ENCODE measurements at regions not wholly inside any gene's neighbourhood (a gene's known extent, or its start where the extent isn't known, plus 50 kb on each side); places are given as distances from the start of the nearest gene placed in this dataset.
"Not testable (repeated sequence)": the region's sequence is repeated elsewhere in the genome, so short reads cannot be mapped to it uniquely, and the experiment has no call there.

GRCh38 chr5:118570276-118570675 is 418.1 kb downstream of the DTWD2 start:
- DNase-seq (ENCODE audit: low read depth in 1 of 2, low spot score in 2 of 2); H3K27me3 ChIP-seq (replicated peaks); H3K9me3 ChIP-seq (replicated peaks); H3K4me1 ChIP-seq (replicated peaks); H3K4me3 ChIP-seq; H3K27ac ChIP-seq; H3K36me3 ChIP-seq: not testable (repeated sequence)

- DNase-seq (ENCODE audit: low read depth in 1 of 2, low spot score in 2 of 2); H3K4me3 ChIP-seq; H3K9me3 ChIP-seq (replicated peaks); H3K27me3 ChIP-seq (replicated peaks); H3K36me3 ChIP-seq; H3K27ac ChIP-seq; H3K4me1 ChIP-seq (replicated peaks): not testable (repeated sequence)
These were observed 418.8 kb downstream of the DTWD2 start for GRCh38 chr5:118569596-118569995.

- H3K4me1 ChIP-seq (replicated peaks), result no peaks in the 10 kb centered on the region
These were observed 422.9 kb downstream of the DTWD2 start for GRCh38 chr5:118565335-118565971.

GRCh38 chr5:118561971-118562370 is 426.4 kb downstream of the DTWD2 start:
- Histone ChIP-seq H3K4me1 (replicated peaks) (no peaks in the 10 kb centered on the region), H3K4me3 (no peak overlapping the region), H3K27me3 (replicated peaks) (no peaks in the 10 kb centered on the region), H3K36me3 (no peaks in the 10 kb centered on the region), H3K27ac (no peak overlapping the region), H3K9me3 (replicated peaks) (peaks cover 7% of the 10 kb centered on the region)
- DNase-seq (ENCODE audit: low read depth in 1 of 2, low spot score in 2 of 2), result no peak

More at GRCh38 chr5:118565335-118565971, 422.9 kb downstream of the DTWD2 start:
- Histone ChIP-seq H3K36me3 (no peaks in the 10 kb centered on the region), H3K27me3 (replicated peaks) (no peaks in the 10 kb centered on the region), H3K9me3 (replicated peaks) (peaks cover 4% of the 10 kb centered on the region; the same call in 1 of the 2 replicates), H3K4me3 (no peak overlapping the region), H3K27ac (no peak overlapping the region)
- DNase-seq (ENCODE audit: low read depth in 1 of 2, low spot score in 2 of 2), result no peak

- no peak for DNase-seq (ENCODE audit: low read depth in 1 of 2, low spot score in 2 of 2)
These were observed 427.1 kb downstream of the DTWD2 start for GRCh38 chr5:118561235-118561634.

GRCh38 chr5:118558871-118559270 is 429.5 kb downstream of the DTWD2 start:
- no peaks in the 10 kb centered on the region for H3K27me3 ChIP-seq (replicated peaks)
- no peaks in the 10 kb centered on the region for H3K4me1 ChIP-seq (replicated peaks)
- H3K9me3 ChIP-seq (replicated peaks), result peaks cover 3% of the 10 kb centered on the region
- DNase-seq (ENCODE audit: low read depth in 1 of 2, low spot score in 2 of 2), result no peak
- no peaks in the 10 kb centered on the region for H3K36me3 ChIP-seq
- no peak overlapping the region for H3K27ac ChIP-seq
- no peak overlapping the region for H3K4me3 ChIP-seq

More at GRCh38 chr5:118561235-118561634, 427.1 kb downstream of the DTWD2 start:
- H3K4me1 ChIP-seq (replicated peaks), result no peaks in the 10 kb centered on the region
- H3K4me3 ChIP-seq, result no peak overlapping the region
- no peaks in the 10 kb centered on the region for H3K27me3 ChIP-seq (replicated peaks)
- H3K9me3 ChIP-seq (replicated peaks), result peaks cover 7% of the 10 kb centered on the region
- no peak overlapping the region for H3K27ac ChIP-seq
- H3K36me3 ChIP-seq, result no peaks in the 10 kb centered on the region

GRCh38 chr5:118557251-118557661 is 431.1 kb downstream of the DTWD2 start:
- Histone ChIP-seq H3K27me3 (replicated peaks) (no peaks in the 10 kb centered on the region), H3K4me3 (no peak overlapping the region), H3K4me1 (replicated peaks) (no peaks in the 10 kb centered on the region), H3K27ac (no peak overlapping the region), H3K9me3 (replicated peaks) (peaks cover 3% of the 10 kb centered on the region), H3K36me3 (no peaks in the 10 kb centered on the region)
- no peak for DNase-seq (ENCODE audit: low read depth in 1 of 2, low spot score in 2 of 2)

GRCh38 chr5:118556792-118557191 is 431.6 kb downstream of the DTWD2 start:
- H3K4me1 ChIP-seq (replicated peaks), result no peaks in the 10 kb centered on the region
- DNase-seq (ENCODE audit: low read depth in 1 of 2, low spot score in 2 of 2), result no peak
- H3K27me3 ChIP-seq (replicated peaks), result no peaks in the 10 kb centered on the region
- H3K9me3 ChIP-seq (replicated peaks), result peaks cover 3% of the 10 kb centered on the region
- H3K36me3 ChIP-seq, result no peaks in the 10 kb centered on the region
- H3K27ac ChIP-seq, result no peak overlapping the region
- no peak overlapping the region for H3K4me3 ChIP-seq

- Histone ChIP-seq H3K9me3 (replicated peaks) (peaks cover 3% of the 10 kb centered on the region; the same call in 1 of the 2 replicates), H3K27ac (no peak overlapping the region), H3K27me3 (replicated peaks) (no peaks in the 10 kb centered on the region), H3K4me1 (replicated peaks) (no peaks in the 10 kb centered on the region), H3K36me3 (no peaks in the 10 kb centered on the region), H3K4me3 (no peak overlapping the region)
- no peak for DNase-seq (ENCODE audit: low read depth in 1 of 2, low spot score in 2 of 2)
These were observed 432.6 kb downstream of the DTWD2 start for GRCh38 chr5:118555727-118556126.

- Histone ChIP-seq H3K27ac (no peak overlapping the region), H3K36me3 (no peaks in the 10 kb centered on the region), H3K27me3 (replicated peaks) (no peaks in the 10 kb centered on the region), H3K4me3 (no peak overlapping the region), H3K4me1 (replicated peaks) (no peaks in the 10 kb centered on the region), H3K9me3 (replicated peaks) (peaks cover under 1% of the 10 kb centered on the region; the same call in 1 of the 2 replicates)
- no peak for DNase-seq (ENCODE audit: low read depth in 1 of 2, low spot score in 2 of 2)
These were observed 433.4 kb downstream of the DTWD2 start for GRCh38 chr5:118554981-118555380.

- no peak overlapping the region for H3K27ac ChIP-seq
- no peak overlapping the region for H3K4me3 ChIP-seq
- H3K36me3 ChIP-seq, result no peaks in the 10 kb centered on the region
- no peaks in the 10 kb centered on the region for H3K4me1 ChIP-seq (replicated peaks)
- DNase-seq (ENCODE audit: low read depth in 1 of 2, low spot score in 2 of 2), result no peak
- no peaks in the 10 kb centered on the region; the same call in 1 of the 2 replicates for H3K9me3 ChIP-seq (replicated peaks)
- H3K27me3 ChIP-seq (replicated peaks), result no peaks in the 10 kb centered on the region
These were observed 434.1 kb downstream of the DTWD2 start for GRCh38 chr5:118554241-118554640.

GRCh38 chr5:118553662-118554061 is 434.7 kb downstream of the DTWD2 start:
- H3K4me3 ChIP-seq, result no peak overlapping the region
- no peaks in the 10 kb centered on the region for H3K4me1 ChIP-seq (replicated peaks)
- H3K27ac ChIP-seq, result no peak overlapping the region
- DNase-seq (ENCODE audit: low read depth in 1 of 2, low spot score in 2 of 2), result no peak
- H3K27me3 ChIP-seq (replicated peaks), result no peaks in the 10 kb centered on the region
- no peaks in the 10 kb centered on the region; the same call in 1 of the 2 replicates for H3K9me3 ChIP-seq (replicated peaks)
- H3K36me3 ChIP-seq, result no peaks in the 10 kb centered on the region

GRCh38 chr5:118552731-118553360 is 435.5 kb downstream of the DTWD2 start:
- Histone ChIP-seq H3K9me3 (replicated peaks) (no peaks in the 10 kb centered on the region; the same call in 1 of the 2 replicates), H3K36me3 (no peaks in the 10 kb centered on the region), H3K4me1 (replicated peaks) (no peaks in the 10 kb centered on the region), H3K4me3 (no peak overlapping the region), H3K27me3 (replicated peaks) (no peaks in the 10 kb centered on the region), H3K27ac (no peak overlapping the region)
- no peak for DNase-seq (ENCODE audit: low read depth in 1 of 2, low spot score in 2 of 2)

GRCh38 chr5:118552146-118552545 is 436.2 kb downstream of the DTWD2 start:
- Histone ChIP-seq H3K36me3 (no peaks in the 10 kb centered on the region), H3K9me3 (replicated peaks) (no peaks in the 10 kb centered on the region; the same call in 1 of the 2 replicates), H3K27ac (no peak overlapping the region), H3K4me1 (replicated peaks) (no peaks in the 10 kb centered on the region), H3K27me3 (replicated peaks) (no peaks in the 10 kb centered on the region), H3K4me3 (no peak overlapping the region)
- no peak for DNase-seq (ENCODE audit: low read depth in 1 of 2, low spot score in 2 of 2)

All from SJSA1 (cell line).